ENCODE measurements at regions not wholly inside any gene's neighbourhood (a gene's known extent, or its start where the extent isn't known, plus 50 kb on each side); places are given as distances from the start of the nearest gene placed in this dataset.

DNA sequence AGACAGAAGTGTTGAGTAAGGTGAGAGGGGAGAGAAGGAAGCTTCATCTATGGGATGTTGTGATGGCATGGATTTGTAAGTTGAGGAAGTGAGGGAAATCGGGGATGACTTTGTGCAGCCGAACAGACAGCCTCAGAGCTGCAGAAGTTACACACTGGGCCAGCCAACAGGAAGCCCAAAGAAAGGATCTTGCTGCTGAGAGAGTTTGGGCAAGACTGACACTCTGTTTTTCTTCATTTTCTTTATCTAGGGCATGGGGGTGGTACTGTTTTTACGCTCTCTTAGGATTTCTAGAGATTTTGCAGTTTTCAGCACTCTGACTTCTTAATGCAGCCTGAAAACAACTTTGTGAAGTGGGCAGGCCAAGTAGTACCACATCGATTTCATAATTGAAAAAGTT lies 509.9 kb upstream of the TENM4 start:
- H3K4me1 ChIP-seq (ENCODE audit: control insufficient read depth in 4 of 4, insufficient read depth in 4 of 4, low read length in 3 of 4) = no peaks in the 10 kb centered on the region
- TF ChIP-seq HNF4A (conservative IDR thresholded peaks at IDR 0.05) (no peak), FOXA2 (IDR thresholded peaks at IDR 0.05) (no peak), JUND (IDR thresholded peaks at IDR 0.05) (no peak), RXRA (IDR thresholded peaks at IDR 0.05) (no peak), TAF1 (conservative IDR thresholded peaks at IDR 0.05) (no peak), GABPA (IDR thresholded peaks at IDR 0.05 in 1 of 2, conservative IDR thresholded peaks at IDR 0.05 in 1 of 2) (no peak), NR2F2 (IDR thresholded peaks at IDR 0.05) (no peak), YY1 (IDR thresholded peaks at IDR 0.05) (no peak)
- TF ChIP-seq, protein P1, sequence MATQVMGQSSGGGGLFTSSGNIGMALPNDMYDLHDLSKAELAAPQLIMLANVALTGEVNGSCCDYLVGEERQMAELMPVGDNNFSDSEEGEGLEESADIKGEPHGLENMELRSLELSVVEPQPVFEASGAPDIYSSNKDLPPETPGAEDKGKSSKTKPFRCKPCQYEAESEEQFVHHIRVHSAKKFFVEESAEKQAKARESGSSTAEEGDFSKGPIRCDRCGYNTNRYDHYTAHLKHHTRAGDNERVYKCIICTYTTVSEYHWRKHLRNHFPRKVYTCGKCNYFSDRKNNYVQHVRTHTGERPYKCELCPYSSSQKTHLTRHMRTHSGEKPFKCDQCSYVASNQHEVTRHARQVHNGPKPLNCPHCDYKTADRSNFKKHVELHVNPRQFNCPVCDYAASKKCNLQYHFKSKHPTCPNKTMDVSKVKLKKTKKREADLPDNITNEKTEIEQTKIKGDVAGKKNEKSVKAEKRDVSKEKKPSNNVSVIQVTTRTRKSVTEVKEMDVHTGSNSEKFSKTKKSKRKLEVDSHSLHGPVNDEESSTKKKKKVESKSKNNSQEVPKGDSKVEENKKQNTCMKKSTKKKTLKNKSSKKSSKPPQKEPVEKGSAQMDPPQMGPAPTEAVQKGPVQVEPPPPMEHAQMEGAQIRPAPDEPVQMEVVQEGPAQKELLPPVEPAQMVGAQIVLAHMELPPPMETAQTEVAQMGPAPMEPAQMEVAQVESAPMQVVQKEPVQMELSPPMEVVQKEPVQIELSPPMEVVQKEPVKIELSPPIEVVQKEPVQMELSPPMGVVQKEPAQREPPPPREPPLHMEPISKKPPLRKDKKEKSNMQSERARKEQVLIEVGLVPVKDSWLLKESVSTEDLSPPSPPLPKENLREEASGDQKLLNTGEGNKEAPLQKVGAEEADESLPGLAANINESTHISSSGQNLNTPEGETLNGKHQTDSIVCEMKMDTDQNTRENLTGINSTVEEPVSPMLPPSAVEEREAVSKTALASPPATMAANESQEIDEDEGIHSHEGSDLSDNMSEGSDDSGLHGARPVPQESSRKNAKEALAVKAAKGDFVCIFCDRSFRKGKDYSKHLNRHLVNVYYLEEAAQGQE (IDR thresholded peaks at IDR 0.05) = no peak
- TF ChIP-seq, protein P2, sequence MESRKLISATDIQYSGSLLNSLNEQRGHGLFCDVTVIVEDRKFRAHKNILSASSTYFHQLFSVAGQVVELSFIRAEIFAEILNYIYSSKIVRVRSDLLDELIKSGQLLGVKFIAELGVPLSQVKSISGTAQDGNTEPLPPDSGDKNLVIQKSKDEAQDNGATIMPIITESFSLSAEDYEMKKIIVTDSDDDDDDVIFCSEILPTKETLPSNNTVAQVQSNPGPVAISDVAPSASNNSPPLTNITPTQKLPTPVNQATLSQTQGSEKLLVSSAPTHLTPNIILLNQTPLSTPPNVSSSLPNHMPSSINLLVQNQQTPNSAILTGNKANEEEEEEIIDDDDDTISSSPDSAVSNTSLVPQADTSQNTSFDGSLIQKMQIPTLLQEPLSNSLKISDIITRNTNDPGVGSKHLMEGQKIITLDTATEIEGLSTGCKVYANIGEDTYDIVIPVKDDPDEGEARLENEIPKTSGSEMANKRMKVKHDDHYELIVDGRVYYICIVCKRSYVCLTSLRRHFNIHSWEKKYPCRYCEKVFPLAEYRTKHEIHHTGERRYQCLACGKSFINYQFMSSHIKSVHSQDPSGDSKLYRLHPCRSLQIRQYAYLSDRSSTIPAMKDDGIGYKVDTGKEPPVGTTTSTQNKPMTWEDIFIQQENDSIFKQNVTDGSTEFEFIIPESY (IDR thresholded peaks at IDR 0.05) = no peak
- TF ChIP-seq, protein P3, sequence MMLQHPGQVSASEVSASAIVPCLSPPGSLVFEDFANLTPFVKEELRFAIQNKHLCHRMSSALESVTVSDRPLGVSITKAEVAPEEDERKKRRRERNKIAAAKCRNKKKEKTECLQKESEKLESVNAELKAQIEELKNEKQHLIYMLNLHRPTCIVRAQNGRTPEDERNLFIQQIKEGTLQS (IDR thresholded peaks at IDR 0.05) = no peak
- TF ChIP-seq, protein P4, sequence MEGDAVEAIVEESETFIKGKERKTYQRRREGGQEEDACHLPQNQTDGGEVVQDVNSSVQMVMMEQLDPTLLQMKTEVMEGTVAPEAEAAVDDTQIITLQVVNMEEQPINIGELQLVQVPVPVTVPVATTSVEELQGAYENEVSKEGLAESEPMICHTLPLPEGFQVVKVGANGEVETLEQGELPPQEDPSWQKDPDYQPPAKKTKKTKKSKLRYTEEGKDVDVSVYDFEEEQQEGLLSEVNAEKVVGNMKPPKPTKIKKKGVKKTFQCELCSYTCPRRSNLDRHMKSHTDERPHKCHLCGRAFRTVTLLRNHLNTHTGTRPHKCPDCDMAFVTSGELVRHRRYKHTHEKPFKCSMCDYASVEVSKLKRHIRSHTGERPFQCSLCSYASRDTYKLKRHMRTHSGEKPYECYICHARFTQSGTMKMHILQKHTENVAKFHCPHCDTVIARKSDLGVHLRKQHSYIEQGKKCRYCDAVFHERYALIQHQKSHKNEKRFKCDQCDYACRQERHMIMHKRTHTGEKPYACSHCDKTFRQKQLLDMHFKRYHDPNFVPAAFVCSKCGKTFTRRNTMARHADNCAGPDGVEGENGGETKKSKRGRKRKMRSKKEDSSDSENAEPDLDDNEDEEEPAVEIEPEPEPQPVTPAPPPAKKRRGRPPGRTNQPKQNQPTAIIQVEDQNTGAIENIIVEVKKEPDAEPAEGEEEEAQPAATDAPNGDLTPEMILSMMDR (IDR thresholded peaks at IDR 0.05; ENCODE audit: low read depth, low read length, missing input control) = no peak
- TF ChIP-seq, protein P5, sequence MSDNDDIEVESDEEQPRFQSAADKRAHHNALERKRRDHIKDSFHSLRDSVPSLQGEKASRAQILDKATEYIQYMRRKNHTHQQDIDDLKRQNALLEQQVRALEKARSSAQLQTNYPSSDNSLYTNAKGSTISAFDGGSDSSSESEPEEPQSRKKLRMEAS (IDR thresholded peaks at IDR 0.05) = no peak
- no peaks in the 10 kb centered on the region for H3K9me3 ChIP-seq (ENCODE audit: control insufficient read depth in 4 of 4, low read length in 3 of 4)
- H3K4me3 ChIP-seq (ENCODE audit: low read depth in 1 of 3, low read length in 3 of 3) = no peak overlapping the region
- H3K9ac ChIP-seq (ENCODE audit: low read depth in 1 of 2, low read length in 2 of 2) = no peak overlapping the region
- no peak for DNase-seq (ENCODE audit: low spot score)
- 73% methylated on average over 4 of the region's 4 CpGs for WGBS
- H3K36me3 ChIP-seq (ENCODE audit: control insufficient read depth in 4 of 4, insufficient read depth in 3 of 4, low read depth in 1 of 4, low read length in 3 of 4) = no peaks in the 10 kb centered on the region
- no peak overlapping the region for H3K27ac ChIP-seq (ENCODE audit: low read depth in 1 of 2, low read length in 2 of 2)
- peaks cover 0 to 3% (median 0%) of the 10 kb centered on the region in 4 donors for H3K27me3 ChIP-seq (ENCODE audit: control insufficient read depth in 4 of 4, insufficient read depth in 4 of 4, low read length in 3 of 4)

DNA sequence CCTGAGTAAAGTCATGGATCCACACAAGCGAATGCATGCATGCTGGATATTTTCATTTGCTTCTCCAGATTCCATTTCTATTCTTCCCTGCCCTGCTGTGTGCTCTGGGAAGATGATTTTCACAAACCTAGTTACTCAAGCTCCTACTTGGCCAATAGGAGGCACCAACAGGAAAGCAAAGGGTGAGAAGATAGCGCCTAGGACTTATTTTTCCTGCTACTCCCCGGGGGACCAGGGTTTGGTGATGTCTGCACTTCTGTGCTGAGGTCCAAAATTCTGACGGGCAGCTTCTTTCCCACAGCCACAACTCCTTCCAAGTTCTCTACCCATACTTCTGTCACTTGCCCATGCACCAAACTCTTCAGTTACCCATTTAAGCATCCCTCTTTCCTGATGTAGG lies 509.3 kb upstream of the TENM4 start:
- DNase-seq (ENCODE audit: low spot score) = no peak
- Histone ChIP-seq H3K27me3 (ENCODE audit: control insufficient read depth in 4 of 4, insufficient read depth in 4 of 4, low read length in 3 of 4) (peaks cover 0 to 3% (median 0%) of the 10 kb centered on the region in 4 donors), H3K27ac (ENCODE audit: low read depth in 1 of 2, low read length in 2 of 2) (no peak overlapping the region), H3K9me3 (ENCODE audit: control insufficient read depth in 4 of 4, low read length in 3 of 4) (no peaks in the 10 kb centered on the region), H3K4me3 (ENCODE audit: low read depth in 1 of 3, low read length in 3 of 3) (no peak overlapping the region), H3K9ac (ENCODE audit: low read depth in 1 of 2, low read length in 2 of 2) (no peak overlapping the region), H3K4me1 (ENCODE audit: control insufficient read depth in 4 of 4, insufficient read depth in 4 of 4, low read length in 3 of 4) (no peaks in the 10 kb centered on the region), H3K36me3 (ENCODE audit: control insufficient read depth in 4 of 4, insufficient read depth in 3 of 4, low read depth in 1 of 4, low read length in 3 of 4) (no peaks in the 10 kb centered on the region)
- WGBS = 64% methylated on average over 4 of the region's 4 CpGs
- no peak for TF ChIP-seq HNF4A (conservative IDR thresholded peaks at IDR 0.05)
- TF ChIP-seq YY1 (IDR thresholded peaks at IDR 0.05) = no peak
- TF ChIP-seq, protein P1 (IDR thresholded peaks at IDR 0.05) = no peak
- TF ChIP-seq SP1 (IDR thresholded peaks at IDR 0.05) = no peak
- TF ChIP-seq, protein P3 (IDR thresholded peaks at IDR 0.05) = no peak
- TF ChIP-seq GABPA (IDR thresholded peaks at IDR 0.05 in 1 of 2, conservative IDR thresholded peaks at IDR 0.05 in 1 of 2) = no peak
- no peak for TF ChIP-seq RXRA (IDR thresholded peaks at IDR 0.05)
- TF ChIP-seq, protein P2 (IDR thresholded peaks at IDR 0.05) = no peak
- no peak for TF ChIP-seq RAD21 (IDR thresholded peaks at IDR 0.05)

Data from liver (tissue), 8 donors.